Astrocyte (in vitro differentiated cells and primary cell): ENCODE measurements at regions not wholly inside any gene's neighbourhood (a gene's known extent, or its start where the extent isn't known, plus 50 kb on each side); places are given as distances from the start of the nearest gene placed in this dataset.

Source experiments
- DNase-seq: peaks from one replicate; pipeline ENCODE4 v3.0.0-alpha.2; 2010; ENCODE audit warnings: low read depth
- FAIRE-seq: peaks from 2 replicates; lab custom pipeline; 2011; peaks lifted over from hg19 to GRCh38; lab: Jason Lieb, UNC
- H2AFZ ChIP-seq: 2 replicates; pipeline ENCODE4 v1.6.0; 2012; ENCODE audit warnings: low read depth, low read length, inconsistent platforms
- H3K27ac ChIP-seq: 2 replicates; pipeline ENCODE4 v1.5.1; 2011; ENCODE audit warnings: low read depth, low read length, inconsistent platforms
- H3K27me3 ChIP-seq: 2 replicates; pipeline ENCODE4 v1.6.0; 2011; ENCODE audit warnings: low read length, inconsistent platforms; ENCODE audit not compliant: insufficient read depth
- H3K36me3 ChIP-seq: 2 replicates; pipeline ENCODE4 v1.5.1; 2011; ENCODE audit warnings: low read length, inconsistent platforms; ENCODE audit not compliant: insufficient read depth
- H3K4me1 ChIP-seq: 2 replicates; pipeline ENCODE4 v1.5.1; 2011; ENCODE audit warnings: low read length, inconsistent platforms; ENCODE audit not compliant: insufficient read depth
- H3K4me2 ChIP-seq: 2 replicates; pipeline ENCODE4 v1.6.0; 2012; ENCODE audit warnings: low read length, inconsistent platforms
- H3K4me3 ChIP-seq: 2 replicates; pipeline ENCODE4 v1.5.1; 2011; ENCODE audit warnings: low read depth, mild to moderate bottlenecking, low read length, inconsistent platforms; ENCODE audit not compliant: insufficient read depth
- H3K79me2 ChIP-seq: 2 replicates; pipeline ENCODE4 v1.6.0; 2012; ENCODE audit warnings: mild to moderate bottlenecking, low read length, inconsistent platforms; ENCODE audit not compliant: insufficient read depth
- H3K9ac ChIP-seq: 2 replicates; pipeline ENCODE4 v1.6.0; 2012; ENCODE audit warnings: mild to moderate bottlenecking, low read length, inconsistent platforms
- H3K9me3 ChIP-seq: 2 replicates; pipeline ENCODE4 v1.5.1; 2012; ENCODE audit warnings: low read depth, mild to moderate bottlenecking, low read length, inconsistent platforms; ENCODE audit not compliant: insufficient read depth
- H4K20me1 ChIP-seq: 2 replicates; pipeline ENCODE4 v1.6.0; 2012; ENCODE audit warnings: low read length, inconsistent platforms; ENCODE audit not compliant: insufficient read depth
- H3K27ac Mint-ChIP-seq: one replicate; pipeline ENCODE4 v1.8.0; 2021; ENCODE audit warnings: mild to moderate bottlenecking, mixed read lengths; ENCODE audit not compliant: unreplicated experiment
- H3K27me3 Mint-ChIP-seq: one replicate; pipeline ENCODE4 v1.8.0; 2021; ENCODE audit warnings: low read depth, mixed read lengths; ENCODE audit not compliant: unreplicated experiment
- H3K36me3 Mint-ChIP-seq: one replicate; pipeline ENCODE4 v1.8.0; 2021; ENCODE audit warnings: low read depth, mixed read lengths; ENCODE audit not compliant: unreplicated experiment
- H3K4me1 Mint-ChIP-seq: one replicate; pipeline ENCODE4 v1.8.0; 2021; ENCODE audit warnings: low read depth, mixed read lengths; ENCODE audit not compliant: unreplicated experiment
- H3K4me3 Mint-ChIP-seq: one replicate; pipeline ENCODE4 v1.8.0; 2021; ENCODE audit warnings: mild to moderate bottlenecking, moderate library complexity, mixed read lengths; ENCODE audit not compliant: unreplicated experiment
- H3K9me3 Mint-ChIP-seq: one replicate; pipeline ENCODE4 v1.8.0; 2021; ENCODE audit warnings: mild to moderate bottlenecking, mixed read lengths; ENCODE audit not compliant: unreplicated experiment
- CTCF ChIP-seq: IDR thresholded peaks from 2 replicates; pipeline ENCODE4 v1.5.1; 2011; ENCODE audit warnings: low read depth, mild to moderate bottlenecking, inconsistent platforms, low read length, moderate library complexity; ENCODE audit not compliant: insufficient read depth
- EZH2 ChIP-seq: IDR thresholded peaks from 2 replicates; pipeline ENCODE4 v1.6.1; 2012; ENCODE audit warnings: mild to moderate bottlenecking, low read length, inconsistent platforms; ENCODE audit not compliant: insufficient read depth

- FAIRE-seq = no peak
- Mint-ChIP-seq H3K4me1 (peaks cover 10% of the 10 kb centered on the region), H3K4me3 (no peak overlapping the region), H3K27ac (no peak overlapping the region), H3K9me3 (peaks cover 5% of the 10 kb centered on the region), H3K27me3 (no peaks in the 10 kb centered on the region), H3K36me3 (no peaks in the 10 kb centered on the region)
- no peak for TF ChIP-seq EZH2
- no peak for TF ChIP-seq CTCF
- H3K4me1 ChIP-seq = peaks cover 13% of the 10 kb centered on the region
- H4K20me1 ChIP-seq = no peaks in the 10 kb centered on the region
- no peaks in the 10 kb centered on the region for H3K36me3 ChIP-seq
- H2AFZ ChIP-seq = no peak overlapping the region
- H3K79me2 ChIP-seq = no peaks in the 10 kb centered on the region
- no peaks in the 10 kb centered on the region for H3K27me3 ChIP-seq
- no peak overlapping the region for H3K9ac ChIP-seq
- no peak for DNase-seq
- no peak overlapping the region for H3K27ac ChIP-seq
- no peak overlapping the region for H3K4me3 ChIP-seq
- H3K4me2 ChIP-seq = no peak overlapping the region
- H3K9me3 ChIP-seq = no peaks in the 10 kb centered on the region
Measured at GRCh38 chr13:100890645-100891044, 216.1 kb upstream of the TMTC4 start.

DNA sequence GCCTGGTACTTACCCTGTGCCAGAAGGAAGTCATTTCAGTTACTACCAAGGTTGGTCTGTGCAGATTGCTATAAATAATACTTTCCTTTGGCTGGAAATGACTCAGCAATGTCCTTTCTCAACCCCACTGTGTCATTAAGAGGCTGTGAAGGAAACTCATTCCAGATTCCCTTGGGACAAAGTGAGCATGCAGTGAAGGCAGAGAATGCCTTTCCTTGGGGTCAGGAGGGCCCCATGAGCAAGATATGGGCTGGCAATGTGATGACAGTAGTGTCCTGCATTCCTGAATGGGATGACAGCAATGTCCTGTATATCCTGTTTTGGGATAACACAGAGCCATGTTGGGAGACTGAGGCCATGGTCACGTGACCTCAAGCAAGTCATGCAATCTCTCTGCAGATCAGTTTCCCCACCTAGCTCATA, 213.1 kb upstream of the TMTC4 start:
- Histone ChIP-seq H3K4me1 (peaks cover 13% of the 10 kb centered on the region), H3K27me3 (no peaks in the 10 kb centered on the region), H2AFZ (no peak overlapping the region), H3K9me3 (no peaks in the 10 kb centered on the region), H3K4me2 (peak overlapping the region; percentile 29), H3K79me2 (no peaks in the 10 kb centered on the region), H3K4me3 (no peak overlapping the region), H3K9ac (no peak overlapping the region), H3K27ac (peak overlapping the region; percentile 14), H3K36me3 (no peaks in the 10 kb centered on the region), H4K20me1 (no peaks in the 10 kb centered on the region)
- no peaks in the 10 kb centered on the region for H3K36me3 Mint-ChIP-seq
- H3K9me3 Mint-ChIP-seq = peaks cover 2% of the 10 kb centered on the region
- peak overlapping the region; percentile 53 for H3K27ac Mint-ChIP-seq
- no peaks in the 10 kb centered on the region for H3K27me3 Mint-ChIP-seq
- peaks cover 10% of the 10 kb centered on the region for H3K4me1 Mint-ChIP-seq
- no peak overlapping the region for H3K4me3 Mint-ChIP-seq
- DNase-seq (peak; percentile 76), FAIRE-seq (peak; percentile 55)
- TF ChIP-seq EZH2 (no peak), CTCF (no peak)

- Mint-ChIP-seq H3K36me3 (no peaks in the 10 kb centered on the region), H3K4me3 (no peak overlapping the region), H3K27me3 (no peaks in the 10 kb centered on the region), H3K27ac (no peak overlapping the region), H3K9me3 (peaks cover 7% of the 10 kb centered on the region), H3K4me1 (peaks cover 10% of the 10 kb centered on the region)
- no peak for TF ChIP-seq EZH2
- no peak for TF ChIP-seq CTCF
- Histone ChIP-seq H3K4me3 (no peak overlapping the region), H4K20me1 (no peaks in the 10 kb centered on the region), H3K4me2 (no peak overlapping the region), H3K36me3 (no peaks in the 10 kb centered on the region), H3K79me2 (no peaks in the 10 kb centered on the region), H2AFZ (no peak overlapping the region), H3K9ac (no peak overlapping the region), H3K27ac (no peak overlapping the region), H3K27me3 (no peaks in the 10 kb centered on the region), H3K9me3 (no peaks in the 10 kb centered on the region), H3K4me1 (peaks cover 13% of the 10 kb centered on the region)
- FAIRE-seq = no peak
- DNase-seq = no peak
Measured at GRCh38 chr13:100883453-100883852, 208.9 kb upstream of the TMTC4 start.
